Body of pancreas (tissue), 4 donors: ENCODE measurements at regions not wholly inside any gene's neighbourhood (a gene's known extent, or its start where the extent isn't known, plus 50 kb on each side); places are given as distances from the start of the nearest gene placed in this dataset.

Source experiments
- ATAC-seq: fragments of 150-250 bp; one replicate; pipeline ENCODE4 v1.9.1; 2016
- DNase-seq, 4 donors: peaks; one replicate each; pipeline ENCODE4 v3.0.0-alpha.2; 2019
- H3K27ac ChIP-seq, 4 donors: fragments of 200-600 bp; sonication (generic); 1 replicate in 3 of 4; 2 replicates in 1 of 4; pipeline versions ENCODE4 v1.5.1 to v1.6.1; 2016 to 2019; ENCODE audit warnings: mild to moderate bottlenecking in 1 of 4, mixed read lengths in 1 of 4, moderate library complexity in 1 of 4
- H3K27me3 ChIP-seq, 2 donors: fragments of 200-600 bp; sonication (generic); one replicate each; pipeline ENCODE4 v1.6.0; 2016; ENCODE audit warnings: mild to moderate bottlenecking in 1 of 2
- H3K36me3 ChIP-seq, 2 donors: fragments of 200-600 bp; sonication (generic); replicated peaks in 1 of 2; 2 replicates each; pipeline ENCODE4 v1.5.1; 2016; ENCODE audit warnings: low read depth in 2 of 2; ENCODE audit not compliant: insufficient read depth in 1 of 2
- H3K4me1 ChIP-seq: fragments of 200-600 bp; sonication (generic); one replicate; pipeline ENCODE4 v1.6.0; 2016
- H3K4me3 ChIP-seq, 2 donors: fragments of 200-600 bp; sonication (generic); 1 replicate in 1 of 2; 2 replicates in 1 of 2; pipeline ENCODE4 v1.5.1; 2016 to 2019
- H3K9me3 ChIP-seq, 3 donors: fragments of 200-600 bp; sonication (generic); 1 replicate in 2 of 3; 2 replicates in 1 of 3; pipeline ENCODE4 v1.5.1; 2016
- CTCF ChIP-seq, 7 experiments: fragments of 450-650 bp in 4 of 7; fragments of 200-600 bp in 3 of 7; sonication (generic) in 3 of 7; IDR thresholded peaks; one replicate each; pipeline ENCODE4 v1.5.1; 2016 to 2019; ENCODE audit warnings: antibody characterized with exemption in 7 of 7
- POLR2A ChIP-seq, 3 donors: fragments of 450-650 bp; IDR thresholded peaks; one replicate each; pipeline ENCODE4 v1.6.1; 2016; ENCODE audit warnings: antibody characterized with exemption in 3 of 3, mild to moderate bottlenecking in 2 of 3
- WGBS, 2 donors: methylation state at CpG; one replicate each; pipeline ENCODE4 v1.1.5; 2017; 5-methylcytosine and 5-hydroxymethylcytosine counted together
- intact Hi-C: fragments of 100-400 bp; cut with DNase I; formaldehyde crosslinking; loops from one replicate; pipeline ENCODE4 v1.15.1; 2023

DNA sequence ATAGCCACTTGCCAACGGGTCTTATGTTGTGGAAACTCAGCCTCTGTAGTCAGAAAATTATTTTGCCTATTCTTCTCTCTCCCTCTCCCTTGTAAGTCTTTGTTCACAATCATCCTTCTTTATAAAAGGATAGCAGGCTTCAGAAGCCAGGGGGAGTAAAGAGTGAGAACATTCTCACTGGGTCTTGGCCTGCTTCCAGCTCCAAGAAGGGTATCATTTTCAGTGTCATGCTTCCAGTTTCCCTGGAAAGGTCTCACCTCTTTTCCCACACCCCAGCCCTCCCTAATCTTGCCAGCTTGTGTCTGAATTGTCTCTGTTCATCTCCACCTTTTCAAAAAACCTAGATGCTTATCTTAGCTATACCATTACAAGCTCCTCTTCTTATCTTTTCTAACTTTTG, 346.2 kb upstream of the LRRC7 start:
- Histone ChIP-seq H3K4me3 (no peak overlapping the region), H3K27ac (no peak overlapping the region), H3K9me3 (no peaks in the 10 kb centered on the region), H3K36me3 (no peaks in the 10 kb centered on the region), H3K4me1 (no peaks in the 10 kb centered on the region), H3K27me3 (no peaks in the 10 kb centered on the region)
- DNase-seq (no peak), ATAC-seq (no peak)
- no peak for TF ChIP-seq CTCF (IDR thresholded peaks at IDR 0.05)
- TF ChIP-seq POLR2A (IDR thresholded peaks at IDR 0.05): no peak
- WGBS, 2 donors: 57 to 58% methylated on average over 1 of the region's 1 CpG
- intact Hi-C loops: no loop called here

GRCh38 chr1:69223156-69223555, 344.6 kb upstream of the LRRC7 start:
- H3K27me3 ChIP-seq: no peaks in the 10 kb centered on the region
- H3K4me1 ChIP-seq: no peaks in the 10 kb centered on the region
- no peak for TF ChIP-seq CTCF (IDR thresholded peaks at IDR 0.05)
- TF ChIP-seq POLR2A (IDR thresholded peaks at IDR 0.05): no peak
- H3K4me3 ChIP-seq: no peak overlapping the region
- ATAC-seq (no peak), DNase-seq (no peak)
- no peaks in the 10 kb centered on the region for H3K9me3 ChIP-seq
- 20 to 22% methylated on average over 1 of the region's 1 CpG for WGBS, 2 donors
- no peak overlapping the region for H3K27ac ChIP-seq
- no peaks in the 10 kb centered on the region for H3K36me3 ChIP-seq
- intact Hi-C loops: no loop called here

- H3K9me3 ChIP-seq: no peaks in the 10 kb centered on the region
- H3K36me3 ChIP-seq: no peaks in the 10 kb centered on the region
- no peaks in the 10 kb centered on the region for H3K27me3 ChIP-seq
- DNase-seq: no peak
- no peak for ATAC-seq
- no peak overlapping the region for H3K27ac ChIP-seq
- peaks cover 12% of the 10 kb centered on the region for H3K4me1 ChIP-seq
- intact Hi-C loops: no loop called here
- TF ChIP-seq CTCF (IDR thresholded peaks at IDR 0.05) (no peak), POLR2A (IDR thresholded peaks at IDR 0.05) (no peak)
- 0 to 35% methylated on average over 1 of the region's 1 CpG for WGBS, 2 donors
- no peak overlapping the region for H3K4me3 ChIP-seq
Measured at GRCh38 chr1:69228501-69228900, 339.2 kb upstream of the LRRC7 start.

- intact Hi-C loops: no loop called here
Measured at GRCh38 chr1:69230208-69230607, 337.5 kb upstream of the LRRC7 start.

DNA sequence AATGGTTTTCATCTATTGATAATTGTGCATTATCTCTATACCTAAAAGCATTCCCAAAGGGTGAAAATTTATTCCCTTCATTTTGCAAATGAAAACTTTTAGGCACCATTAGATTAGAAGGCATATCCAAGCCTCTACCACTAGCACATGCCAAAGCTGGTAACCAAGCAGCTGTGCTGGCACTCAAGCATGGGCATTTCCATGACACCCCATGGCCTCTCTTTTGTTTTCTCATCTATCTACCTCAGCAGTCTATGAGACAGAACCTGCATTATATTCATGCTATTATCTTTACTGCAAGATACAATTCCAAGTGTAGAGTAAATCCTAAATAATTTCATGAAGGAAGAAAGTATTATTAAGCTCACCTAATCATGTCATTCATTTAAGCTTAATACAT, 334.3 kb upstream of the LRRC7 start:
- ATAC-seq: no peak
- no peaks in the 10 kb centered on the region for H3K36me3 ChIP-seq
- no peak overlapping the region for H3K27ac ChIP-seq
- no peak for DNase-seq
- H3K4me3 ChIP-seq: no peak overlapping the region
- intact Hi-C loops: no loop called here
- no peaks in the 10 kb centered on the region for H3K27me3 ChIP-seq
- TF ChIP-seq POLR2A (IDR thresholded peaks at IDR 0.05): no peak
- no peak for TF ChIP-seq CTCF (IDR thresholded peaks at IDR 0.05)
- no peaks in the 10 kb centered on the region for H3K9me3 ChIP-seq
- H3K4me1 ChIP-seq: peaks cover 12% of the 10 kb centered on the region

More at GRCh38 chr1:69230208-69230607, 337.5 kb upstream of the LRRC7 start:
- Histone ChIP-seq H3K4me1 (peaks cover 12% of the 10 kb centered on the region), H3K9me3 (no peaks in the 10 kb centered on the region), H3K36me3 (no peaks in the 10 kb centered on the region), H3K27ac (no peak overlapping the region), H3K4me3 (no peak overlapping the region), H3K27me3 (no peaks in the 10 kb centered on the region)
- no peak for ATAC-seq
- no peak for DNase-seq
- no peak for TF ChIP-seq POLR2A (IDR thresholded peaks at IDR 0.05)
